Neural cell (in vitro differentiated cells): ENCODE measurements at regions not wholly inside any gene's neighbourhood (a gene's known extent, or its start where the extent isn't known, plus 50 kb on each side); places are given as distances from the start of the nearest gene placed in this dataset.
"Not testable (repeated sequence)": the region's sequence is repeated elsewhere in the genome, so short reads cannot be mapped to it uniquely, and the experiment has no call there.

Source experiments
- H2AFZ ChIP-seq: fragments of 200-600, 300-800 bp; sonication (generic), shearing (Covaris generic); 2 replicates; pipeline ENCODE4 v1.6.0; 2014; ENCODE audit warnings: low read depth, mild to moderate bottlenecking, antibody characterized with exemption, low read length, moderate library complexity
- H3F3A ChIP-seq: fragments of 200-600 bp; shearing (Covaris generic); 2 replicates; pipeline ENCODE4 v1.6.1; 2016; ENCODE audit warnings: mild to moderate bottlenecking, moderate library complexity, mixed read lengths, antibody characterized with exemption, low read length; ENCODE audit not compliant: insufficient read depth, poor library complexity, severe bottlenecking
- H3K27ac ChIP-seq: fragments of 200-600, 300-800 bp; sonication (generic), shearing (Covaris generic); 2 replicates; pipeline ENCODE4 v1.5.1; 2014; ENCODE audit warnings: mild to moderate bottlenecking, low read length, moderate library complexity
- H3K27me3 ChIP-seq: fragments of 300-800, 200-600 bp; sonication (generic), shearing (Covaris generic); 2 replicates; pipeline ENCODE4 v1.6.0; 2014; ENCODE audit warnings: mild to moderate bottlenecking, low read depth, low read length, moderate library complexity; ENCODE audit not compliant: insufficient read depth
- H3K36me3 ChIP-seq: fragments of 300-800, 200-600 bp; sonication (generic), shearing (Covaris generic); 2 replicates; pipeline ENCODE4 v1.5.1; 2014; ENCODE audit warnings: mild to moderate bottlenecking, antibody characterized with exemption, low read length, moderate library complexity; ENCODE audit not compliant: insufficient read depth
- H3K4me2 ChIP-seq: fragments of 300-800, 200-600 bp; sonication (generic), shearing (Covaris generic); 2 replicates; pipeline ENCODE4 v1.6.0; 2014; ENCODE audit warnings: mild to moderate bottlenecking, low read length
- H3K4me3 ChIP-seq: fragments of 300-800, 200-600 bp; sonication (generic), shearing (Covaris generic); 2 replicates; pipeline ENCODE4 v1.5.1; 2014; ENCODE audit warnings: mild to moderate bottlenecking, low read length, moderate library complexity
- H3K79me2 ChIP-seq: fragments of 200-600 bp; shearing (Covaris generic); replicated peaks from 2 replicates; pipeline ENCODE4 v1.6.0; 2014; ENCODE audit warnings: mild to moderate bottlenecking, low read length, moderate library complexity; ENCODE audit not compliant: insufficient read depth
- H3K9ac ChIP-seq: fragments of 300-800, 200-600 bp; sonication (generic), shearing (Covaris generic); 2 replicates; pipeline ENCODE4 v1.6.1; 2016; ENCODE audit warnings: mild to moderate bottlenecking, low read length, mixed read lengths
- H3K9me2 ChIP-seq: fragments of 200-600 bp; shearing (Covaris generic); 2 replicates; pipeline ENCODE4 v1.6.1; 2016; ENCODE audit warnings: mild to moderate bottlenecking, low read length, mixed read lengths; ENCODE audit not compliant: insufficient read depth
- H3K9me3 ChIP-seq: fragments of 200-600, 300-800 bp; sonication (generic), shearing (Covaris generic); 2 replicates; pipeline ENCODE4 v1.6.1; 2016; ENCODE audit warnings: mild to moderate bottlenecking, mixed run types, low read length, moderate library complexity, mixed read lengths
- H4K20me1 ChIP-seq: fragments of 200-600 bp; shearing (Covaris generic); 2 replicates; pipeline ENCODE4 v1.6.1; 2016; ENCODE audit warnings: mild to moderate bottlenecking, mixed run types; ENCODE audit not compliant: insufficient read depth
- CTCF ChIP-seq: fragments of 450-650 bp; IDR thresholded peaks from 2 replicates; pipeline ENCODE4 v1.5.1; 2014; ENCODE audit warnings: antibody characterized with exemption, mild to moderate bottlenecking, moderate library complexity; ENCODE audit not compliant: poor library complexity, severe bottlenecking
- EP300 ChIP-seq: fragments of 450-650 bp; conservative IDR thresholded peaks from 2 replicates; pipeline ENCODE4 v1.6.1; 2014; ENCODE audit warnings: antibody characterized with exemption, mild to moderate bottlenecking, moderate library complexity; ENCODE audit not compliant: poor library complexity, severe bottlenecking
- EZH2 ChIP-seq: fragments of 200-600, 300-800 bp; shearing (Covaris generic), sonication (generic); IDR thresholded peaks from 2 replicates; pipeline ENCODE4 v1.6.1; 2014; ENCODE audit warnings: antibody characterized with exemption, low read length, borderline replicate concordance, mild to moderate bottlenecking; ENCODE audit not compliant: insufficient read depth, poor library complexity, severe bottlenecking
- MXI1 ChIP-seq: fragments of 450-650 bp; conservative IDR thresholded peaks from 2 replicates; pipeline ENCODE4 v1.6.1; 2014; ENCODE audit warnings: antibody characterized with exemption, mild to moderate bottlenecking; ENCODE audit not compliant: poor library complexity, severe bottlenecking
- POLR2AphosphoS5 ChIP-seq: IDR thresholded peaks from 2 replicates; pipeline ENCODE4 v1.6.1; 2012
- RAD21 ChIP-seq: fragments of 450-650 bp; conservative IDR thresholded peaks from 2 replicates; pipeline ENCODE4 v1.6.1; 2014; ENCODE audit warnings: antibody characterized with exemption, mild to moderate bottlenecking, moderate library complexity
- REST ChIP-seq: IDR thresholded peaks from 2 replicates; pipeline ENCODE4 v1.6.1; 2012; ENCODE audit warnings: borderline replicate concordance
- SMC3 ChIP-seq: fragments of 450-650 bp; conservative IDR thresholded peaks from 2 replicates; pipeline ENCODE4 v1.6.1; 2014; ENCODE audit warnings: antibody characterized with exemption, mild to moderate bottlenecking, moderate library complexity; ENCODE audit not compliant: poor library complexity
- TAF1 ChIP-seq: IDR thresholded peaks from 2 replicates; pipeline ENCODE4 v1.6.1; 2012; ENCODE audit warnings: low read depth

DNA sequence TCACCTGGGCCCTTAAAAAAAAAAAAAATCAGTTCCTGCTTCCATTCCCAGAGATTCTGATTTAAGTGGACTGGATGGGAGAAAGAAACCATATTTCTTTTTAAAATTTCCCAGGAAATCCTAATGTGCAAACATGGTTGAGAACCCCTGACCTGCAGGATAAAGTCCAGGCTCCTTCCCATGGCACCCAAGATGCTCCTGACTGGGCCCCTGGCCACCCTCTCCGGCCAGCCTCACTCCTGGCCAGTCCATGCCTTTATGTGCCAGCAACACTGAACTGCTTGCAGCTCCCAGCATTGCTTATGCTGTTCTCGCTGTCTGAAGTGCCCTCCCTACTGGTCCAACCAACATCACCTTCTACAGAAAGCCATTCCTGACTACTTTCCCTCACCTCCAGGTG, 93.9 kb downstream of the TEX35 start:
- no peak overlapping the region for H3K4me2 ChIP-seq
- H3K9me2 ChIP-seq = no peaks in the 10 kb centered on the region
- H2AFZ ChIP-seq = no peak overlapping the region
- H3K9me3 ChIP-seq = no peaks in the 10 kb centered on the region
- H3K4me3 ChIP-seq = no peak overlapping the region
- H3K36me3 ChIP-seq = no peaks in the 10 kb centered on the region
- no peaks in the 10 kb centered on the region for H3K27me3 ChIP-seq
- H4K20me1 ChIP-seq = no peaks in the 10 kb centered on the region
- no peak overlapping the region for H3K9ac ChIP-seq
- no peak overlapping the region for H3K27ac ChIP-seq
- TF ChIP-seq EP300 (no peak), CTCF (no peak), RAD21 (no peak), POLR2AphosphoS5 (no peak)
- no peaks in the 10 kb centered on the region for H3K79me2 ChIP-seq
- no peaks in the 10 kb centered on the region for H3F3A ChIP-seq

- Histone ChIP-seq H4K20me1 (no peaks in the 10 kb centered on the region), H3K4me3 (no peak overlapping the region), H3K27ac (no peak overlapping the region), H3K9me3 (no peaks in the 10 kb centered on the region), H3K9ac (no peak overlapping the region), H3K4me2 (no peak overlapping the region), H2AFZ (no peak overlapping the region), H3K79me2 (no peaks in the 10 kb centered on the region), H3K9me2 (no peaks in the 10 kb centered on the region), H3K36me3 (no peaks in the 10 kb centered on the region), H3K27me3 (no peaks in the 10 kb centered on the region), H3F3A (no peaks in the 10 kb centered on the region)
- no peak for TF ChIP-seq RAD21
- TF ChIP-seq POLR2AphosphoS5 = no peak
- no peak for TF ChIP-seq MXI1
- TF ChIP-seq EZH2 = no peak
These were observed 95.0 kb downstream of the TEX35 start for GRCh38 chr1:178607718-178608408.

GRCh38 chr1:178609015-178609414, 96.1 kb downstream of the TEX35 start:
- Histone ChIP-seq H3K4me3 (no peak overlapping the region), H2AFZ (no peak overlapping the region), H3K27me3 (no peaks in the 10 kb centered on the region), H4K20me1 (no peaks in the 10 kb centered on the region), H3K36me3 (no peaks in the 10 kb centered on the region), H3K9ac (no peak overlapping the region), H3K9me2 (no peaks in the 10 kb centered on the region), H3K79me2 (no peaks in the 10 kb centered on the region), H3K27ac (no peak overlapping the region), H3F3A (no peaks in the 10 kb centered on the region), H3K9me3 (no peaks in the 10 kb centered on the region), H3K4me2 (no peak overlapping the region)
- TF ChIP-seq EP300 = no peak
- no peak for TF ChIP-seq CTCF
- no peak for TF ChIP-seq TAF1
- TF ChIP-seq EZH2 = no peak
- no peak for TF ChIP-seq REST
- TF ChIP-seq RAD21 = no peak
- no peak for TF ChIP-seq POLR2AphosphoS5
- no peak for TF ChIP-seq SMC3
- no peak for TF ChIP-seq MXI1

GRCh38 chr1:178610690-178611410, 97.9 kb downstream of the TEX35 start:
- not testable (repeated sequence) for H3K27me3 ChIP-seq, H2AFZ ChIP-seq, H3K36me3 ChIP-seq, H3K9me2 ChIP-seq, H3K4me3 ChIP-seq, H3K79me2 ChIP-seq, H4K20me1 ChIP-seq, H3F3A ChIP-seq, H3K9me3 ChIP-seq, H3K9ac ChIP-seq, H3K4me2 ChIP-seq, H3K27ac ChIP-seq
